ENCODE measurements at regions not wholly inside any gene's neighbourhood (a gene's known extent, or its start where the extent isn't known, plus 50 kb on each side); places are given as distances from the start of the nearest gene placed in this dataset.

DNA sequence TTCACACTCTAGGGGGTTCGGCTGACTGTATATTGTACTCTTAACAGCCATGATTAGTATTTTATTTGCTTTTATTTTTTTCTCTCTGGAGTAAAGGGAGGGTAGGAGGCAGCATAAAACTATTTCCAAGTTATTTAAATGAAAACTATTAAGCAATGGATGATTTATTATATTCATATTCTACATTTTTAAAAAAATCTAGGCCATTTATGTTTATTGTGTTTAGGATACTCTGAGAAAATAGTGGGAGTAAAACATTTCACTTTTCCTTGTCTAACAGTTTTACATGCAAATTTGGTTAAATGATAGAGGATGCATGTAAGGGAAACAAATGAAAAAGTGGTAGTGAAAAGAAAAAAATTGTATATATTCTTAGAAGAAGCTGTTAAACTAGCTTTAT lies 276.3 kb downstream of the GAS1 start:
- no peak overlapping the region for H3K27ac Mint-ChIP-seq
- peaks cover 12% of the 10 kb centered on the region for H3K36me3 Mint-ChIP-seq (ENCODE audit: low read depth)
- TF ChIP-seq, protein P1, sequence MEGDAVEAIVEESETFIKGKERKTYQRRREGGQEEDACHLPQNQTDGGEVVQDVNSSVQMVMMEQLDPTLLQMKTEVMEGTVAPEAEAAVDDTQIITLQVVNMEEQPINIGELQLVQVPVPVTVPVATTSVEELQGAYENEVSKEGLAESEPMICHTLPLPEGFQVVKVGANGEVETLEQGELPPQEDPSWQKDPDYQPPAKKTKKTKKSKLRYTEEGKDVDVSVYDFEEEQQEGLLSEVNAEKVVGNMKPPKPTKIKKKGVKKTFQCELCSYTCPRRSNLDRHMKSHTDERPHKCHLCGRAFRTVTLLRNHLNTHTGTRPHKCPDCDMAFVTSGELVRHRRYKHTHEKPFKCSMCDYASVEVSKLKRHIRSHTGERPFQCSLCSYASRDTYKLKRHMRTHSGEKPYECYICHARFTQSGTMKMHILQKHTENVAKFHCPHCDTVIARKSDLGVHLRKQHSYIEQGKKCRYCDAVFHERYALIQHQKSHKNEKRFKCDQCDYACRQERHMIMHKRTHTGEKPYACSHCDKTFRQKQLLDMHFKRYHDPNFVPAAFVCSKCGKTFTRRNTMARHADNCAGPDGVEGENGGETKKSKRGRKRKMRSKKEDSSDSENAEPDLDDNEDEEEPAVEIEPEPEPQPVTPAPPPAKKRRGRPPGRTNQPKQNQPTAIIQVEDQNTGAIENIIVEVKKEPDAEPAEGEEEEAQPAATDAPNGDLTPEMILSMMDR (IDR thresholded peaks at IDR 0.05), result no peak
- peaks cover 24% of the 10 kb centered on the region for H3K9me3 Mint-ChIP-seq
- no peak overlapping the region for H3K4me3 Mint-ChIP-seq
- no peak for DNase-seq
- peaks cover 69% of the 10 kb centered on the region for H3K4me1 Mint-ChIP-seq
- H3K27me3 Mint-ChIP-seq (ENCODE audit: low read depth, poor library complexity), result peaks cover 4% of the 10 kb centered on the region

- no peak overlapping the region for H3K4me3 Mint-ChIP-seq
- peaks cover 64% of the 10 kb centered on the region for H3K4me1 Mint-ChIP-seq
- H3K27ac Mint-ChIP-seq, result no peak overlapping the region
- TF ChIP-seq, protein P1 (IDR thresholded peaks at IDR 0.05), result no peak
- H3K36me3 Mint-ChIP-seq (ENCODE audit: low read depth), result peaks cover 12% of the 10 kb centered on the region
- peaks cover 24% of the 10 kb centered on the region for H3K9me3 Mint-ChIP-seq
- H3K27me3 Mint-ChIP-seq (ENCODE audit: low read depth, poor library complexity), result peaks cover 4% of the 10 kb centered on the region
- DNase-seq, result no peak
Observed at GRCh38 chr9:86670536-86670935, 276.8 kb downstream of the GAS1 start.

GRCh38 chr9:86670076-86670475 lies 277.2 kb downstream of the GAS1 start:
- peaks cover 24% of the 10 kb centered on the region for H3K9me3 Mint-ChIP-seq
- no peak for DNase-seq
- peaks cover 12% of the 10 kb centered on the region for H3K36me3 Mint-ChIP-seq (ENCODE audit: low read depth)
- H3K4me3 Mint-ChIP-seq, result no peak overlapping the region
- TF ChIP-seq, protein P1 (IDR thresholded peaks at IDR 0.05), result no peak
- H3K27me3 Mint-ChIP-seq (ENCODE audit: low read depth, poor library complexity), result peaks cover 4% of the 10 kb centered on the region
- no peak overlapping the region for H3K27ac Mint-ChIP-seq
- peaks cover 60% of the 10 kb centered on the region for H3K4me1 Mint-ChIP-seq

- no peak overlapping the region for H3K27ac Mint-ChIP-seq
- H3K9me3 Mint-ChIP-seq, result peaks cover 24% of the 10 kb centered on the region
- H3K27me3 Mint-ChIP-seq (ENCODE audit: low read depth, poor library complexity), result peaks cover 4% of the 10 kb centered on the region
- no peak for DNase-seq
- TF ChIP-seq, protein P1 (IDR thresholded peaks at IDR 0.05), result no peak
- no peak overlapping the region for H3K4me3 Mint-ChIP-seq
- H3K4me1 Mint-ChIP-seq, result peaks cover 53% of the 10 kb centered on the region
- H3K36me3 Mint-ChIP-seq (ENCODE audit: low read depth), result peaks cover 12% of the 10 kb centered on the region
Observed at GRCh38 chr9:86669422-86669821, 277.9 kb downstream of the GAS1 start.

DNA sequence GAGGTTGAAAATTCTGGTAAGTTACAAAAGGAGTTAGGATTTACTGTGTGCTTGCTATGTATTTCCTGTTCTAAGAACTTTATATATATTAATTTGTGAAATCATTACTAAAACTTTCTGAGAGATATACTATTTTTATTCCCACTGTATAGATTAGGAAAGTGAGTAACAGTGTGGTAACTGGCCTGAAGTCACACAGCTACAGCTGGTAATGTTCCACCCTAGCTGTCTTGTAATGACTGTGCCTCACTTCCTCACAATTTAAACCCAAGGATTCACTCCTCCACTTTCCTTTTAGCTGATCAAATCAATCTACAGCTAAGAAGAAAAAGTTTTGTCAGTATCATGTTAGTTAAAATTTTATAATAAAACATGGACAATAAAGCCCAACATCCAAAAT lies 278.8 kb downstream of the GAS1 start:
- DNase-seq, result no peak
- Mint-ChIP-seq H3K36me3 (ENCODE audit: low read depth) (peaks cover 12% of the 10 kb centered on the region), H3K27ac (no peak overlapping the region), H3K27me3 (ENCODE audit: low read depth, poor library complexity) (peaks cover 4% of the 10 kb centered on the region), H3K4me3 (no peak overlapping the region), H3K4me1 (peaks cover 44% of the 10 kb centered on the region), H3K9me3 (peaks cover 24% of the 10 kb centered on the region)
- TF ChIP-seq, protein P1 (IDR thresholded peaks at IDR 0.05), result no peak

GRCh38 chr9:86667307-86667706 lies 280.0 kb downstream of the GAS1 start:
- Mint-ChIP-seq H3K27me3 (ENCODE audit: low read depth, poor library complexity) (peaks cover 5% of the 10 kb centered on the region), H3K4me1 (peaks cover 32% of the 10 kb centered on the region), H3K4me3 (no peak overlapping the region), H3K9me3 (peaks cover 27% of the 10 kb centered on the region), H3K36me3 (ENCODE audit: low read depth) (peaks cover 12% of the 10 kb centered on the region), H3K27ac (no peak overlapping the region)
- no peak for DNase-seq
- TF ChIP-seq, protein P1 (IDR thresholded peaks at IDR 0.05), result no peak

Data from nephron progenitor cell (in vitro differentiated cells).